ENCODE measurements at regions not wholly inside any gene's neighbourhood (a gene's known extent, or its start where the extent isn't known, plus 50 kb on each side); places are given as distances from the start of the nearest gene placed in this dataset.

- no peak for TF ChIP-seq CTCF (IDR thresholded peaks at IDR 0.05; ENCODE audit: poor library complexity, severe bottlenecking)
- TF ChIP-seq EZH2 (IDR thresholded peaks at IDR 0.05; ENCODE audit: borderline replicate concordance, insufficient read depth, low read length, poor library complexity, severe bottlenecking): no peak
Measured at GRCh38 chr4:79210636-79211049, 115.2 kb downstream of the NAA11 start.
